GM23338 (cell line): ENCODE measurements at regions not wholly inside any gene's neighbourhood (a gene's known extent, or its start where the extent isn't known, plus 50 kb on each side); places are given as distances from the start of the nearest gene placed in this dataset.

Experiments
- ATAC-seq: fragments of 200-7000 bp; cut with Tn5 transposase; 3 replicates; pipeline ENCODE4 v1.9.1; 2020
- DNase-seq: peaks from one replicate; pipeline ENCODE4 v3.0.0-alpha.2; 2015; ENCODE audit warnings: low spot score
- H2AFZ ChIP-seq: fragments of 200-600 bp; sonication (generic); 2 replicates; pipeline ENCODE4 v1.8.0; 2016; ENCODE audit warnings: antibody characterized with exemption, mild to moderate bottlenecking, moderate library complexity
- H3F3A ChIP-seq: fragments of 200-600 bp; sonication (generic); replicated peaks from 2 replicates; pipeline ENCODE4 v1.8.0; 2017; ENCODE audit warnings: antibody characterized with exemption, mixed run types, low read depth
- H3K27ac ChIP-seq: fragments of 200-600 bp; sonication (generic); 2 replicates; pipeline ENCODE4 v1.6.1; 2016; ENCODE audit warnings: low read depth
- H3K27me3 ChIP-seq: fragments of 200-600 bp; sonication (generic); 2 replicates; pipeline ENCODE4 v1.8.0; 2016; ENCODE audit warnings: mild to moderate bottlenecking, mixed run types, moderate library complexity; ENCODE audit not compliant: insufficient read depth
- H3K36me3 ChIP-seq: fragments of 200-600 bp; sonication (generic); 2 replicates; pipeline ENCODE4 v1.8.0; 2016; ENCODE audit warnings: mild to moderate bottlenecking; ENCODE audit not compliant: insufficient read depth
- H3K4me1 ChIP-seq: fragments of 200-600 bp; sonication (generic); 2 replicates; pipeline ENCODE4 v1.8.0; 2016; ENCODE audit warnings: mild to moderate bottlenecking, moderate library complexity; ENCODE audit not compliant: insufficient read depth
- H3K4me2 ChIP-seq: fragments of 200-600 bp; sonication (generic); 2 replicates; pipeline ENCODE4 v1.7.1; 2017; ENCODE audit warnings: mixed run types
- H3K4me3 ChIP-seq: fragments of 200-600 bp; sonication (generic); 2 replicates; pipeline ENCODE4 v1.6.1; 2016; ENCODE audit warnings: mixed run types
- H3K79me2 ChIP-seq: fragments of 200-600 bp; sonication (generic); replicated peaks from 2 replicates; pipeline ENCODE4 v1.8.0; 2017; ENCODE audit warnings: mild to moderate bottlenecking; ENCODE audit not compliant: insufficient read depth
- H3K9me2 ChIP-seq: fragments of 200-600 bp; sonication (generic); 2 replicates; pipeline ENCODE4 v1.8.0; 2017; ENCODE audit not compliant: insufficient read depth
- H4K20me1 ChIP-seq: fragments of 200-600 bp; sonication (generic); replicated peaks from 2 replicates; pipeline ENCODE4 v1.8.0; 2017; ENCODE audit warnings: mild to moderate bottlenecking; ENCODE audit not compliant: insufficient read depth
- H3K27ac Mint-ChIP-seq: 2 replicates; pipeline ENCODE4 v1.8.0; 2020; ENCODE audit warnings: inconsistent platforms, mild to moderate bottlenecking, moderate library complexity, mixed read lengths
- H3K27me3 Mint-ChIP-seq: 3 replicates; pipeline ENCODE4 v1.8.0; 2022; ENCODE audit warnings: low read depth, mild to moderate bottlenecking, moderate library complexity, mixed read lengths, inconsistent platforms; ENCODE audit not compliant: insufficient read depth, poor library complexity
- H3K36me3 Mint-ChIP-seq: 3 replicates; pipeline ENCODE4 v1.8.0; 2021; ENCODE audit warnings: low read depth, mild to moderate bottlenecking, inconsistent platforms, moderate library complexity, mixed read lengths
- H3K4me1 Mint-ChIP-seq: 3 replicates; pipeline ENCODE4 v1.8.0; 2020; ENCODE audit warnings: mild to moderate bottlenecking, inconsistent platforms, mixed read lengths
- H3K4me3 Mint-ChIP-seq: 3 replicates; pipeline ENCODE4 v1.8.0; 2021; ENCODE audit warnings: moderate library complexity, mild to moderate bottlenecking, inconsistent platforms, mixed read lengths
- H3K9me3 Mint-ChIP-seq: 3 replicates; pipeline ENCODE4 v1.8.0; 2020; ENCODE audit warnings: moderate library complexity, mild to moderate bottlenecking, inconsistent platforms, mixed read lengths
- CREB1 ChIP-seq: fragments of 250-450 bp; sonication (Bioruptor Pico); IDR thresholded peaks from 2 replicates; pipeline ENCODE4 v1.5.0; 2020; ENCODE audit warnings: low read depth, mild to moderate bottlenecking, moderate library complexity
- EZH2 ChIP-seq: fragments of 200-600 bp; sonication (generic); IDR thresholded peaks from one replicate; pipeline ENCODE4 v1.8.0; 2017; ENCODE audit warnings: antibody characterized with exemption, mild to moderate bottlenecking, low read depth; ENCODE audit not compliant: unreplicated experiment
- EZH2phosphoT487 ChIP-seq: fragments of 200-600 bp; sonication (generic); IDR thresholded peaks from one replicate; pipeline ENCODE4 v1.8.1; 2018; ENCODE audit warnings: antibody characterized with exemption; ENCODE audit not compliant: unreplicated experiment
- JUNB ChIP-seq: IDR thresholded peaks from one replicate; pipeline ENCODE4 v1.6.1; 2016; ENCODE audit warnings: antibody characterized with exemption; ENCODE audit not compliant: unreplicated experiment
- NANOG ChIP-seq: IDR thresholded peaks from 2 replicates; pipeline ENCODE4 v1.6.1; 2016; ENCODE audit warnings: antibody characterized with exemption, borderline replicate concordance
- POLR2AphosphoS5 ChIP-seq: IDR thresholded peaks from 2 replicates; pipeline ENCODE4 v1.6.1; 2016; ENCODE audit warnings: antibody characterized with exemption, low read depth
- STAT1 ChIP-seq: IDR thresholded peaks from one replicate; pipeline ENCODE4 v1.6.1; 2016; ENCODE audit warnings: antibody characterized with exemption; ENCODE audit not compliant: unreplicated experiment
- ZNF114 ChIP-seq: fragments of 250-450 bp; sonication (Bioruptor Pico); IDR thresholded peaks from 2 replicates; pipeline ENCODE4 v1.5.0; 2020; ENCODE audit warnings: mild to moderate bottlenecking, moderate library complexity
- ZNF331 ChIP-seq: fragments of 250-450 bp; sonication (Bioruptor Pico); IDR thresholded peaks from 2 replicates; pipeline ENCODE4 v1.5.0; 2020; ENCODE audit warnings: low read depth, mild to moderate bottlenecking, moderate library complexity
- TF ChIP-seq, protein P1 (sequence below): IDR thresholded peaks from one replicate; pipeline ENCODE4 v1.6.1; 2018; ENCODE audit warnings: antibody characterized with exemption; ENCODE audit not compliant: unreplicated experiment
- TF ChIP-seq, protein P2 (sequence below): fragments of 250-450 bp; sonication (Bioruptor Pico); IDR thresholded peaks from 2 replicates; pipeline ENCODE4 v1.5.0; 2020; ENCODE audit warnings: mild to moderate bottlenecking, moderate library complexity
- TF ChIP-seq, protein P3 (sequence below): IDR thresholded peaks from 2 replicates; pipeline ENCODE4 v1.6.1; 2016; ENCODE audit warnings: antibody characterized with exemption
- TF ChIP-seq, protein P4 (sequence below), 2 experiments: fragments of 200-600 bp in 1 of 2; sonication (generic) in 1 of 2; conservative IDR thresholded peaks; 2 replicates each; pipeline versions ENCODE4 v1.5.1 to v1.6.1; 2016 to 2017; ENCODE audit warnings: antibody characterized with exemption in 2 of 2, low read depth in 2 of 2, mild to moderate bottlenecking in 2 of 2, moderate library complexity in 1 of 2

DNA sequence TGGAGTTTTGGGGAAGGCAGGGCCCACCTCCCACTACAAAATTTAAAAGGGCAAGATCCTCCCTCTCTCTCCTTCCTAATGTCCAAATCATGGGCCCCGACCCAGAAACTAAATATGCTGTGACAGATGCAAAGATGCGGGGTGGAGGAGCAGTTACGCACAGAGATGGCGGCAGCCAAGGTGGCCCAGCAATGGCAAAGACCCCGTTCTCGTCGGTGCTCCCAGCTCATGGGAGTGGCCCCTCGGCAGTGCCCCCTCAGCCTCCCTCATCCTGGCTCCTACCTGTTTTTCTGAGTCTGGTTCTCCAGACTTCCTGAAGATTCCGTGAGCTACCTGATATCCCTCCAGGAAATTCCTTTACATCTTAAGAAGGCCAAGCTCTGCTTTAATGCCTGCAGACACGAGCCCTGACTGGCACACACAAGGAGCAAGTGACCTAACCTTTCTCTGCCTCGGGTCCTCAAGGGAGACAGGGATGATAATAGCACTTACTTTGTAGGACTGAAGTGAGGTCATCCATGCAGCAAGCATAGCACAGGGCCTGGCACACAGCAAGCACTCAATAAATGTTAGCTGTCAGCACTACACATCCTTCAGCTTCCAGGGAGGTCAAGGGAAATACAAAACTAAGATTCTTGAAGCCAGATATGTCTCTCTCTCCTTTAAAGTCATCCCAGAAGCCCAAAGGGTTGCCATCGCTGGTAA is 103.5 kb downstream of the LSM3 start:
- H3K36me3 Mint-ChIP-seq, result no peaks in the 10 kb centered on the region; the same call in 2 of the 3 replicates
- H3K4me1 ChIP-seq, result peaks cover 34% of the 10 kb centered on the region
- H3K4me3 ChIP-seq, result no peak overlapping the region
- TF ChIP-seq, protein P1, sequence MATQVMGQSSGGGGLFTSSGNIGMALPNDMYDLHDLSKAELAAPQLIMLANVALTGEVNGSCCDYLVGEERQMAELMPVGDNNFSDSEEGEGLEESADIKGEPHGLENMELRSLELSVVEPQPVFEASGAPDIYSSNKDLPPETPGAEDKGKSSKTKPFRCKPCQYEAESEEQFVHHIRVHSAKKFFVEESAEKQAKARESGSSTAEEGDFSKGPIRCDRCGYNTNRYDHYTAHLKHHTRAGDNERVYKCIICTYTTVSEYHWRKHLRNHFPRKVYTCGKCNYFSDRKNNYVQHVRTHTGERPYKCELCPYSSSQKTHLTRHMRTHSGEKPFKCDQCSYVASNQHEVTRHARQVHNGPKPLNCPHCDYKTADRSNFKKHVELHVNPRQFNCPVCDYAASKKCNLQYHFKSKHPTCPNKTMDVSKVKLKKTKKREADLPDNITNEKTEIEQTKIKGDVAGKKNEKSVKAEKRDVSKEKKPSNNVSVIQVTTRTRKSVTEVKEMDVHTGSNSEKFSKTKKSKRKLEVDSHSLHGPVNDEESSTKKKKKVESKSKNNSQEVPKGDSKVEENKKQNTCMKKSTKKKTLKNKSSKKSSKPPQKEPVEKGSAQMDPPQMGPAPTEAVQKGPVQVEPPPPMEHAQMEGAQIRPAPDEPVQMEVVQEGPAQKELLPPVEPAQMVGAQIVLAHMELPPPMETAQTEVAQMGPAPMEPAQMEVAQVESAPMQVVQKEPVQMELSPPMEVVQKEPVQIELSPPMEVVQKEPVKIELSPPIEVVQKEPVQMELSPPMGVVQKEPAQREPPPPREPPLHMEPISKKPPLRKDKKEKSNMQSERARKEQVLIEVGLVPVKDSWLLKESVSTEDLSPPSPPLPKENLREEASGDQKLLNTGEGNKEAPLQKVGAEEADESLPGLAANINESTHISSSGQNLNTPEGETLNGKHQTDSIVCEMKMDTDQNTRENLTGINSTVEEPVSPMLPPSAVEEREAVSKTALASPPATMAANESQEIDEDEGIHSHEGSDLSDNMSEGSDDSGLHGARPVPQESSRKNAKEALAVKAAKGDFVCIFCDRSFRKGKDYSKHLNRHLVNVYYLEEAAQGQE, result no peak
- TF ChIP-seq, protein P2, sequence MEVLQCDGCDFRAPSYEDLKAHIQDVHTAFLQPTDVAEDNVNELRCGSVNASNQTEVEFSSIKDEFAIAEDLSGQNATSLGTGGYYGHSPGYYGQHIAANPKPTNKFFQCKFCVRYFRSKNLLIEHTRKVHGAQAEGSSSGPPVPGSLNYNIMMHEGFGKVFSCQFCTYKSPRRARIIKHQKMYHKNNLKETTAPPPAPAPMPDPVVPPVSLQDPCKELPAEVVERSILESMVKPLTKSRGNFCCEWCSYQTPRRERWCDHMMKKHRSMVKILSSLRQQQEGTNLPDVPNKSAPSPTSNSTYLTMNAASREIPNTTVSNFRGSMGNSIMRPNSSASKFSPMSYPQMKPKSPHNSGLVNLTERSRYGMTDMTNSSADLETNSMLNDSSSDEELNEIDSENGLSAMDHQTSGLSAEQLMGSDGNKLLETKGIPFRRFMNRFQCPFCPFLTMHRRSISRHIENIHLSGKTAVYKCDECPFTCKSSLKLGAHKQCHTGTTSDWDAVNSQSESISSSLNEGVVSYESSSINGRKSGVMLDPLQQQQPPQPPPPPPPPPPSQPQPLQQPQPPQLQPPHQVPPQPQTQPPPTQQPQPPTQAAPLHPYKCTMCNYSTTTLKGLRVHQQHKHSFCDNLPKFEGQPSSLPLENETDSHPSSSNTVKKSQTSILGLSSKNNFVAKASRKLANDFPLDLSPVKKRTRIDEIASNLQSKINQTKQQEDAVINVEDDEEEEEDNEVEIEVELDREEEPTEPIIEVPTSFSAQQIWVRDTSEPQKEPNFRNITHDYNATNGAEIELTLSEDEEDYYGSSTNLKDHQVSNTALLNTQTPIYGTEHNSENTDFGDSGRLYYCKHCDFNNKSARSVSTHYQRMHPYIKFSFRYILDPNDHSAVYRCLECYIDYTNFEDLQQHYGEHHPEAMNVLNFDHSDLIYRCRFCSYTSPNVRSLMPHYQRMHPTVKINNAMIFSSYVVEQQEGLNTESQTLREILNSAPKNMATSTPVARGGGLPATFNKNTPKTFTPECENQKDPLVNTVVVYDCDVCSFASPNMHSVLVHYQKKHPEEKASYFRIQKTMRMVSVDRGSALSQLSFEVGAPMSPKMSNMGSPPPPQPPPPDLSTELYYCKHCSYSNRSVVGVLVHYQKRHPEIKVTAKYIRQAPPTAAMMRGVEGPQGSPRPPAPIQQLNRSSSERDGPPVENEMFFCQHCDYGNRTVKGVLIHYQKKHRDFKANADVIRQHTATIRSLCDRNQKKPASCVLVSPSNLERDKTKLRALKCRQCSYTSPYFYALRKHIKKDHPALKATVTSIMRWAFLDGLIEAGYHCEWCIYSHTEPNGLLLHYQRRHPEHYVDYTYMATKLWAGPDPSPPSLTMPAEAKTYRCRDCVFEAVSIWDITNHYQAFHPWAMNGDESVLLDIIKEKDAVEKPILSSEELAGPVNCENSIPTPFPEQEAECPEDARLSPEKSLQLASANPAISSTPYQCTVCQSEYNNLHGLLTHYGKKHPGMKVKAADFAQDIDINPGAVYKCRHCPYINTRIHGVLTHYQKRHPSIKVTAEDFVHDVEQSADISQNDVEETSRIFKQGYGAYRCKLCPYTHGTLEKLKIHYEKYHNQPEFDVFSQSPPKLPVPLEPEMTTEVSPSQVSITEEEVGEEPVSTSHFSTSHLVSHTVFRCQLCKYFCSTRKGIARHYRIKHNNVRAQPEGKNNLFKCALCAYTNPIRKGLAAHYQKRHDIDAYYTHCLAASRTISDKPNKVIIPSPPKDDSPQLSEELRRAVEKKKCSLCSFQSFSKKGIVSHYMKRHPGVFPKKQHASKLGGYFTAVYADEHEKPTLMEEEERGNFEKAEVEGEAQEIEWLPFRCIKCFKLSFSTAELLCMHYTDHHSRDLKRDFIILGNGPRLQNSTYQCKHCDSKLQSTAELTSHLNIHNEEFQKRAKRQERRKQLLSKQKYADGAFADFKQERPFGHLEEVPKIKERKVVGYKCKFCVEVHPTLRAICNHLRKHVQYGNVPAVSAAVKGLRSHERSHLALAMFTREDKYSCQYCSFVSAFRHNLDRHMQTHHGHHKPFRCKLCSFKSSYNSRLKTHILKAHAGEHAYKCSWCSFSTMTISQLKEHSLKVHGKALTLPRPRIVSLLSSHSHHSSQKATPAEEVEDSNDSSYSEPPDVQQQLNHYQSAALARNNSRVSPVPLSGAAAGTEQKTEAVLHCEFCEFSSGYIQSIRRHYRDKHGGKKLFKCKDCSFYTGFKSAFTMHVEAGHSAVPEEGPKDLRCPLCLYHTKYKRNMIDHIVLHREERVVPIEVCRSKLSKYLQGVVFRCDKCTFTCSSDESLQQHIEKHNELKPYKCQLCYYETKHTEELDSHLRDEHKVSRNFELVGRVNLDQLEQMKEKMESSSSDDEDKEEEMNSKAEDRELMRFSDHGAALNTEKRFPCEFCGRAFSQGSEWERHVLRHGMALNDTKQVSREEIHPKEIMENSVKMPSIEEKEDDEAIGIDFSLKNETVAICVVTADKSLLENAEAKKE (CRISPR knock-in tag), result no peak
- TF ChIP-seq CREB1 (CRISPR knock-in tag) (no peak), ZNF114 (no peak), EZH2phosphoT487 (no peak), JUNB (no peak), POLR2AphosphoS5 (no peak), ZNF331 (CRISPR knock-in tag) (no peak), EZH2 (no peak), STAT1 (no peak), NANOG (no peak)
- TF ChIP-seq, protein P3, sequence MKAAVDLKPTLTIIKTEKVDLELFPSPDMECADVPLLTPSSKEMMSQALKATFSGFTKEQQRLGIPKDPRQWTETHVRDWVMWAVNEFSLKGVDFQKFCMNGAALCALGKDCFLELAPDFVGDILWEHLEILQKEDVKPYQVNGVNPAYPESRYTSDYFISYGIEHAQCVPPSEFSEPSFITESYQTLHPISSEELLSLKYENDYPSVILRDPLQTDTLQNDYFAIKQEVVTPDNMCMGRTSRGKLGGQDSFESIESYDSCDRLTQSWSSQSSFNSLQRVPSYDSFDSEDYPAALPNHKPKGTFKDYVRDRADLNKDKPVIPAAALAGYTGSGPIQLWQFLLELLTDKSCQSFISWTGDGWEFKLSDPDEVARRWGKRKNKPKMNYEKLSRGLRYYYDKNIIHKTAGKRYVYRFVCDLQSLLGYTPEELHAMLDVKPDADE, result no peak
- TF ChIP-seq, protein P4, sequence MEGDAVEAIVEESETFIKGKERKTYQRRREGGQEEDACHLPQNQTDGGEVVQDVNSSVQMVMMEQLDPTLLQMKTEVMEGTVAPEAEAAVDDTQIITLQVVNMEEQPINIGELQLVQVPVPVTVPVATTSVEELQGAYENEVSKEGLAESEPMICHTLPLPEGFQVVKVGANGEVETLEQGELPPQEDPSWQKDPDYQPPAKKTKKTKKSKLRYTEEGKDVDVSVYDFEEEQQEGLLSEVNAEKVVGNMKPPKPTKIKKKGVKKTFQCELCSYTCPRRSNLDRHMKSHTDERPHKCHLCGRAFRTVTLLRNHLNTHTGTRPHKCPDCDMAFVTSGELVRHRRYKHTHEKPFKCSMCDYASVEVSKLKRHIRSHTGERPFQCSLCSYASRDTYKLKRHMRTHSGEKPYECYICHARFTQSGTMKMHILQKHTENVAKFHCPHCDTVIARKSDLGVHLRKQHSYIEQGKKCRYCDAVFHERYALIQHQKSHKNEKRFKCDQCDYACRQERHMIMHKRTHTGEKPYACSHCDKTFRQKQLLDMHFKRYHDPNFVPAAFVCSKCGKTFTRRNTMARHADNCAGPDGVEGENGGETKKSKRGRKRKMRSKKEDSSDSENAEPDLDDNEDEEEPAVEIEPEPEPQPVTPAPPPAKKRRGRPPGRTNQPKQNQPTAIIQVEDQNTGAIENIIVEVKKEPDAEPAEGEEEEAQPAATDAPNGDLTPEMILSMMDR (conservative IDR thresholded peaks at IDR 0.05; ENCODE audit: low read depth in 2 of 2), result no peak
- H3F3A ChIP-seq, result no peaks in the 10 kb centered on the region
- no peaks in the 10 kb centered on the region for H4K20me1 ChIP-seq
- H3K4me1 Mint-ChIP-seq, result peaks cover 56% of the 10 kb centered on the region
- no peaks in the 10 kb centered on the region for H3K9me3 Mint-ChIP-seq
- no peak overlapping the region for H3K4me2 ChIP-seq
- no peaks in the 10 kb centered on the region for H3K79me2 ChIP-seq
- no peaks in the 10 kb centered on the region for H3K36me3 ChIP-seq
- H2AFZ ChIP-seq, result no peak overlapping the region
- no peaks in the 10 kb centered on the region for H3K27me3 ChIP-seq
- H3K27ac Mint-ChIP-seq, result no peak overlapping the region
- H3K9me2 ChIP-seq, result no peaks in the 10 kb centered on the region
- no peak overlapping the region; the same call in 2 of the 3 replicates for H3K4me3 Mint-ChIP-seq
- H3K27me3 Mint-ChIP-seq, result peaks cover 19% of the 10 kb centered on the region
- no peak overlapping the region for H3K27ac ChIP-seq
- DNase-seq (no peak), ATAC-seq (no peak)
